NCI-H226 (cell line): ENCODE measurements at regions not wholly inside any gene's neighbourhood (a gene's known extent, or its start where the extent isn't known, plus 50 kb on each side); places are given as distances from the start of the nearest gene placed in this dataset.
A peak's percentile ranks its signal among the peaks of the same experiment; 100 is the strongest.

ENCODE experiments used
- DNase-seq: peaks from one replicate; pipeline ENCODE4 v3.0.0-alpha.2; 2015

DNA sequence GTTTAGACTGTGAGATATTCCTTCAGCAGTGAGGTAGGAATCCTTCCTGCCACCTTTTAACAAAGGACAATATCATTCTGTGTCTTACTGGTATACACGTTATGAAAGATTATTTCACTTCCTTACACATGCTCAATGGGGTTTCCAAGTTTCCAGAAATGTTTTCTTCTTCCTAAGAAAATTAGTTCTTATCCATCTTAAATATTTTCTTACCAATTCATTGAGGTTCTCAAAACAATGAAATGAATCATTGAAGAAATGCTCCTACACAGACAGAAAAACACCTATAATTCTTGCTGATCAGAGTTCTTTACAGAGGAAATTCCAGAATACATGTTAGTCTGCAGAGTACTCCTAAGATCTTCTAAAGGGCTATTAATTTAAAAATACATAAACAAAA is 51.4 kb upstream of the SEC61G start:
- DNase-seq, result peak; percentile 10

DNA sequence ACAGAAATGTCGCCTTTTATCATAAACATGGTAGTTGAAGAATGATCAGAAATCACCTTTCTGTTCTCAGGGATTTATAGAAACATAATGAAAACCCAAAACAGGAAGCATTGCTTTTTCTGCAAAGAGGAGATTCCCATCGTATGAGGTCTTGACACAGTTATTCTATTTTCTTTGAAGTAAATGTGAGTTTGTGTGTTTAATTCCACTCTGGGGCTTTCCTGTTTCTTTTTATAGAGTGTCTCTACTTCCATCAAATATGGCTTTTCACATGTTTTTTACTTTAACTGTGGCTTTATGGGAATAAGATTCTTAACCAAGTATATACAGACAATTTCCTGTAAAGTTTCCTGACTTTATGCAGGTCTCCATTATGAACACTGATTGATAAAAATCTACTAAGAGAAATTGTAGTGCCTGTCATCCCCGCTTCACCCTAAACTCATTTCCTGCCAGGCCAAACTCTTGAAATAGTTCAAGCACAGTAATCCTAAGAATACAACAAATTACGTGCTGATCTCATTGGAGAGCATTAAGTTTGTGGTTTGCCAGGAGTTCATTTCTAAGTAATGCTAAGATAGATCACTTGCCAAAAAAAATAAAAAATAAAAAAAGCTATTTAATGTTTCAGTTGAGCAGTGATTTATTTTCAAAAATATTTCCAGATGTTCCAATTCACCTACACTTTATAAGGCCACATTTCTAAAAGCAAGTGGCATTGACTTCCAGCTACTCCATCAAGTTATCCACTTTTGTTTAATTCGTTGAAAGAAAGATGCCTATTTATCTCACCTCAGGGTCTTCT is 52.2 kb upstream of the SEC61G start:
- peak; percentile 65 for DNase-seq

DNA sequence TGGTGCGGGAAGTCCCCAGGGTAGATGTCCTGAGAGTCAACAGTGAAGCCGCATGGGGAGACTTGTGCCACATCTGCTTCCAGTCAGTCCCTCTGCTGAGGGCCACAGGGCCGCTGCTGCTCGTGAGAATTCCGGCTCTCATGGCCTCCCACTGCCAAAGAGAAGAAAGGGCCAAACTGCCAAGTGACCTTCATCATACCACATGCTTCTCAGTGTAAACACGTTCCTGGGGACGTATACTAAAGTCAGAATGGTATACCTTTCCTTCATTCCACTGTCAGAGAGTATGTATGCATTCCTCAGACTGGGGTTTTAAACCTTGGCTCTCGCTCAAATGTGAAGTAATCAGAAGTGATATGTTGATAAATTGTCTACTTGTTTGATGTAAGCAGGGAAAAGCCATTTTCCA is 52.8 kb upstream of the SEC61G start:
- peak; percentile 83 for DNase-seq

DNA sequence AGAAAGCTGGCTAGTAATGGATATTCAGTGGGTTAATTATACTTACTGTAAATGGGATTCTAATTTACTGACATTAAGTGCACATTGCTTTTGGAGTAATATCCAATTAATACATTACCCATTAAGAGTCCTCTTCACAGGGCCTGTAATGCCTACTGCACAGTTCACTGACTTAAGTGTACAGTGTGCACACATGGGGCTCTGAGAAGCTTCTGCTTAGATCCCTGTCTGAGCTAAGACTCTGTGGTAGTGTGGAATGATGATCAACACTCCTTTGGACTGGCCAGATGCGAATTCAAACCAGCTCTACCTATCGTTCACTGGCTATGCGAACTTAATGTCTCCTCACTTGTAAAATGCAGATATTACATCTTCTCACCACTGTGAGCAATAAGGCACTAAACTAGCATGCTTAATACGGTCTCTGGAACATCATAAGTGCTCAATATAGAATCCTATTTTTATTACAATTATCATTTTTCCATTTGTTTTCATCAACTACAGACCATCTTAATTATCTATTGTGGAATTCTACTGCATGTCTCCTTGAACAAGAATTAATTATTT is 53.8 kb upstream of the SEC61G start:
- no peak for DNase-seq

DNA sequence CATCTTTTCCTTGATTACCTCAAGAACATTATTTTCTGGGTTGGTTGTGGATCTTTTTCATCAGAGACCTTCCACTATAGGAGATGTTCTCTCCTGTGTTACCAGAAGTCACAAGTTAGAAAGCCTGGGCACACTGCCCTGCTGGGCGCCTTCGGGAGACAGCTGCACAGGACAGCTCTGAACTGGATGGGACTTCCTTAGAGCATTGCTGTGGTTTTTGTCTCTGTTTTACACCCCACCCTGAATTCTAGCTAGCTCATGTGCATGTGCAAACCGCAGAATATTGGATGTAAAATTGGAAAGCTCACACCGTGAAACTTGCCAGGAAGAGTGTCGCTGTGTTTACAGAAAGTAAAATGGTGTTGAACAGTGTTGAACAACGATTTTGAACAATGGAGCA is 54.4 kb upstream of the SEC61G start:
- no peak for DNase-seq

DNA sequence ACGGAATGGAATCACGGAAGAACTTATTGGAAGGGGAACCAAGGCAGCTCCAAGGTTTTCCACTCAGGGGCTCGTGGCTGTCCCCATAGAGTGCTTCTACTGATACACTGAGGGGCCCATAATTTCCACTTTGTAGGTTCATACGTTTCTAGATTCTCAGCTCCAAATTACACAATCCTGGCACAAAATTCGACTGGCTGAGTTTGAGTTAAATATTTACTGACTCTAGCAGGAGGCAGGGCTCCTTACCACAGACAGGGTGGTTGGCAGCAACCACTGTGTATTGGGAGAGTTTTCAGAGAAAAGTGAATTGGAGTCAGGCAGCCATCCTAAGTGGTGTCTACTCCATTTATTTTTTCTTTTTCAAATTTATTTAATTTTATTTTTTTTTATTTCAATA is 55.4 kb upstream of the SEC61G start:
- no peak for DNase-seq

DNA sequence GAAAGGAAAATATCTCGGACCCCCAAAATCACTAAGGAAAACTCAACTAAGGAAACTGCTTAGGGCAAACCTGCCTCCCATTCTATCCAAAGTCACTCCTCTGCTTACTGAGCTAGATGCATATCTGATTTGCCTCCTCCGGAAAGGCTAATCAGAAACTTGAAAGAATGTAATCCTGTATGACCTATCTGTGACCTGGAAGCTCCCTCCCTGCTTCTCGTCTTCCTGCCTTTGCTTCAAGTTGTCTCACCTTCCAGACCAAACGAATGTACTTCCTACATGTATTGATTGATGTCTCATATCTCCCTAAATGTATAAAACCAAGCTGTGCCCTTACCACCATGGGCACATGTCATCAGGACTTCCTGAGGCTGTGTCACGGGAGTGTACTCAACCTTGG is 58.1 kb upstream of the SEC61G start:
- no peak for DNase-seq

DNA sequence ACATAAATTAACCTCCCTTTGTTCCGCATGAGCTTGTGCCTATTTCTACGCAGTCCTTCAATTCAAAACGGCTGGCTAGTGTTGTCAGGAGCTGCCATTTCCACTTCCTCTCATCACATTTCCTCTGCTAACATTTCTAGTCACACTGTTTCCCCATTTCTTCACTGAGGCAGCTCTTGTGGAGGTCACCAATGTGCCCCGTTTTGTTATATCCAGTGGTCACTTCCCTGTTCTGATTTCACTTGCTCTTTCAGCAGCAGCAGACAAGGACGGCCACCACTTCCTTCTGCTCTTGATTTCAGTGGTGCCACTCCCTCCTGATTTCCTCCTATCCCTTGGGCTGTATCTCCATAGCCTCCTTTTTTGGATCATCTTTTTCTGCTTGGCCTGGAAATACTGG is 64.8 kb upstream of the SEC61G start:
- DNase-seq, result no peak

DNA sequence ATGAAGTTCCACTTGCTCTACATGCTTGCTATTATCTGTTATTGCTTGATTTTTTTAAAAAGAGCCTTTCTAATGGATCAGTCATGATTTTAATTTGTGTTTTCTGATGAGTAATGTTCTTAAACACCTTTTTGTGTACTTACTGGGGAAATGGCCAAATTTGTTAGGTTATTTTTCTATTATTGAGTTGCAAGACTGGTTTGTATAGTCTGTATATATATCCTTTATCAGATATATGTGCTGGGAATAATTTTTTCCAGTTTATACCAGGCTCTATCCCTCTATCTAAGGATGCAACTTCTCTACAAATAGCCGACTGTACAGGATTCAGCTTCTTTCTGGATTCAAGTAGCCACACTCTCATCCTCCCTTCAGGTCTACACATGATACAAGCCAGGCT is 65.6 kb upstream of the SEC61G start:
- no peak for DNase-seq

DNA sequence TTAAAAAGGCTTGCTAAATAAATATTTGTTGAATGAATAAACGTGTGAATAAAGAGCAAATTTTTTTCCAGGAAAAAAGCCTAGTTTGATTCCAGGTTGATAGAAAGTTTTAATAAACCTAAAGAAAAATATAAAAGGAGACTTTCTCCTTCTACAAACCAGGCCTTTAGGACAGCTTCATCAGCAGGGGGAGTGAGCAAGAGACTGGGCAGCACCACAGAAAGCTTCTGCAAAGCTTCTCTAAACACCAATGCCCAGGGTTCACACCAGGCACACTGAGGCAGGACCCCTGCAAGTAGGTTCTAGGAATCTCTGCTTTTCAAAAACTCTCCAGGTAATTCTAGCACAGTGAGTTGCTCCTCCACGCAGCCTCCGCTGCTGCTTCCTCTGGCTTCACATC is 66.4 kb upstream of the SEC61G start:
- no peak for DNase-seq

DNA sequence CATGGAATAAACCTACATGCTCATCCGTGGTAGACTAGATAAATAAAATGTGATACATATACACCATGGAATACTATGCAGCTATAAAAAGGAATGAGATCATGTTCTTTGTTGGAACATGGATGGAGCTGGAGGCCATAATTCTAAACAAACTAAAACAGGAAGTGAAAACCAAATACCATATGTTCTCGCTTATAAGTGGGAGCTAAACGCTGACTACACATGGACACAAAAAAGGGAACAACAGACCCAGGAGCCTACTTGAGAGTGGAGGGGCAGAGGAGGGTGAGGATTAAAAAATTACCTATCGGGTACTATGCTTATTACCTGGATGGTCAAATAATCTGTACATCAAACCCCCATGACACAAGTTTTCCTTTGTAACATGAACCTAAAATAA is 68.7 kb upstream of the SEC61G start:
- DNase-seq, result no peak

DNA sequence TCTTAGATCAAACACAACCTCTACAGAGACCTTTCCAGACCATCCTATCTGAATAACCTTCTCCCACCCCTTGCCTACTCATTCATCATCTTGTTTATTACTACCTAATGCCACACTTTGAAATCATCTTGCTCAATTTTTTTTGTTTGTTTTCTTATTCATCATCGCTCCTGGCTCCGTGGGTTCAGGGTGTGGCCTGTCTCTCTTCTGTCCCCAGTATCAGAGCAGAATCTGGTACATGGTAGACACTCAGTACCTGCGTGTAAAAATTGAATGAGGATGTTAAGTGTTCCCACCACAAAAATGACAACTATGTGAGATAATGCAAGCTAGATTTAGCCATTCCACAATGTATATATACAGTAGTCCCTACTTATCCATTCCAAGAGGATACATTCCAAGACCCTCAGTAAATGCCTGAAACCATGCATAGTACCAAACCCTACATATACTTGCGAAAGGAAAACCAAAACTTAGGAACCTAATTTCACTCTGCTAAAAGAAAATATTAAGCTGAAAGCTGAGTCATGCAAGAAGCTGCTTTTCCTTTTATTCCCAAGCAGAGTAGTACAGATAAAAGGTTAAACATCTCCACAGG is 72.1 kb upstream of the SEC61G start:
- DNase-seq, result peak; percentile 74

DNA sequence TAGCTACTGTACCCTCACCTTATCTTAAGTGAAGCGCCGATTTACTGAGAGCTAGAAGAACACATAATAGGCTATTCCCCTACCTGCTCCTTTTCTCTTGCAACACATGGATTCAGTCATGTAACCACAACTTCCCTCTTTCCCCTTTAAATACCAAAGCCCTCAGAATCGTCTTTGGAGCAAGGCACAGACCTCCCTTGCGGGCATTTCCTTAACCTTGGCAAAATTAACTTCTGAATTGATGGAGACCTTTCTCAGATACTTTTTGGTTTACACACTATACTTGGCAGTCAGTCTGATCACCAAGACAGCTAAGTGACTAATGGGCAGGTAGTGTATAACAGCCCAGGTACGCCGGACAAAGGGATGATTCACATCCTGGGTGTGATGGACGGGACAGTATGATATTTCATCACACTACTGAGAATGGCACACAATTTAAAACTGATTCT is 72.7 kb upstream of the SEC61G start:
- peak; percentile 95 for DNase-seq

DNA sequence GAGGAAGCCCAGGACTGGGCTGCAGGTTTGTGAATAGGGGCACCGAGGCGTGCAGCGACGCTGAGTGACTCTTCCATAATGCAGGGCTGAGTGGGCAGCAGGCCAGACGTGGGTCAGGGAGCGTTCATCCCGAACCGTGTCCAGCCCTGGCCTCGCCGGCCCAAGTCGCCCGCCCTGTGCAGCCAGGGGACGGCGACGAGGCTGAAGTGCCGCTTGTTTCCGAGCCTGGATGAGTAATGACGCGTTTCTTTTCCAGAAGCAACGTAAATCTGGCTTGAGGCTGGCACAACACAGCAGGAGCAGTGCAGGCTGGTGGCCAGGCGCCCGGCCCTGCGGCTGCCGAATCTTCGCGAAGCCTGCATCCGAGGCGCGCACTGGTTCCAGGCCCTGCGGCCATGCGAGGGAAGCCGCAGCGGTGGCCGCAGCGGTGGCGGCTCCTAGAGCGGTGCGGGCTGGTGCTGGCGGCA is 74.0 kb upstream of the SEC61G start:
- DNase-seq, result no peak

DNA sequence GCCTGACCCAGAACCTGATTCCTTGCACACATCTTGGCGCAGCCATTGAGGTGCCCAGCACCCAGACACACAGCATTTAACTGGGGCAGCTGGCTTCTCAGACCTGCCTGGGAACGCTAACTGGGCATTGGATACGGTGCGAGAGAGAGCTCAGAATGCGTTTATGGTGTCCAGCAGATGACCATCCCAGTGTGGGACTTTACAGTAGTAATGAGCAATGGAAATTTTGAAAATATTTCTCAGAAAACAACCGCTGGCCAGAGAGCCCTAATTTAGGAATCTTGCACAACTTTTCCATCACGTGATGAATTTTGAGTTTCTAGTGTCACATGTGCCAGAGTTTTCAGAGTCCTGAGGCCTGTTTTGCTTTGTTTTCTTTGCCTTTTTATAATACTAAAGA is 78.2 kb upstream of the SEC61G start:
- DNase-seq, result no peak

DNA sequence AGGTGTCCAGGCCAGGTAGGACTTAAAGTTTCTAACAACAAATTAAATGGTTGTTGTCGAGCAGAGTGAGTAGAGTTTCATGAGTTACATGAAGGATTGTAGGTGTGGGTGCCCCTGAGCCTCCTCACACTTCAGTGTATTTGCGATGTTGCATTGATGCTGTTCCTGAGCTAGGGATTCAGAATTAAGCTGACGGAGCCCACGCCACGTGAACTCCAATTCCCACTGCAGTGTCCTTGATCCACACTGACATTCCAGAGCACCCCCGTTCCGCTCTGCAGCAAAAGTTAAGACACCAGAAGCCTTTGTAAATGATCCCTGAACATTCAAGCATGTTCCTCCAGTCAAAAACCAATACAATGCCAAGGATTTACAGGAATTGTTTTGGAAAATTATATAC is 78.8 kb upstream of the SEC61G start:
- no peak for DNase-seq

DNA sequence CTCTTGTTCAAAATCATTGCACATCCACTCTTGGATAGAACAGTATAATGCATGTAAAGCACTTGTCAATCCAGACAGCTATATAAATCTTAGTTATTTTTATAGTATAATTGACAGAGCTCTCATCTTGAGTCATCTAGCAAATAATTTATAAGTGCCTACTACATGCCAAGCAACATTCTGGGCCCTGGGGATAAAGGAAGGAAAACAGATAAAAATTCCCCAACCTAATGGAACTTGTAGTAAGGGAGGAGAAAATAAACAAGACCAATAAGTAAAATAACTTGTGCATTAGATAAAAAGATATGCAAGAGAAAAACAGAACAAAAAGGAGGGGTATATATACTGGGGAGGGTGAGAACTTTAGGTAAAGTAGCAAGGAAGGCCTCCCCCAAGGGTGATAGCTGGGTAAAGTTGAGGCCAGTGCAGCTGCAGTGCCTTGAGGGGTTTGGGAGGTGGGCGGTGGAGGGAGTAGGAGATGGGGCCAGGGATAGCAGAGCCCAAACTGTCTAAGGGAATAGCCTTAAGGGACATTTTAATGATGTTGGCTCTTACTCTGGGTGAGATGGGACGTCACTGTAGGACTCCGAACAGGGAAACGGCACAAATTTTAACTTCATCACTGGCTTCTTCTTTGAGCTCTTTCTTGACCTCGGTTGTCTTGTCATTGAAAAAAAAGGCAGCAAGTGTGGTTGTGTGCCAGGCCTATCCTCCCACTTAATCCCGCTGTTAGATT is 79.3 kb upstream of the SEC61G start:
- DNase-seq, result no peak

DNA sequence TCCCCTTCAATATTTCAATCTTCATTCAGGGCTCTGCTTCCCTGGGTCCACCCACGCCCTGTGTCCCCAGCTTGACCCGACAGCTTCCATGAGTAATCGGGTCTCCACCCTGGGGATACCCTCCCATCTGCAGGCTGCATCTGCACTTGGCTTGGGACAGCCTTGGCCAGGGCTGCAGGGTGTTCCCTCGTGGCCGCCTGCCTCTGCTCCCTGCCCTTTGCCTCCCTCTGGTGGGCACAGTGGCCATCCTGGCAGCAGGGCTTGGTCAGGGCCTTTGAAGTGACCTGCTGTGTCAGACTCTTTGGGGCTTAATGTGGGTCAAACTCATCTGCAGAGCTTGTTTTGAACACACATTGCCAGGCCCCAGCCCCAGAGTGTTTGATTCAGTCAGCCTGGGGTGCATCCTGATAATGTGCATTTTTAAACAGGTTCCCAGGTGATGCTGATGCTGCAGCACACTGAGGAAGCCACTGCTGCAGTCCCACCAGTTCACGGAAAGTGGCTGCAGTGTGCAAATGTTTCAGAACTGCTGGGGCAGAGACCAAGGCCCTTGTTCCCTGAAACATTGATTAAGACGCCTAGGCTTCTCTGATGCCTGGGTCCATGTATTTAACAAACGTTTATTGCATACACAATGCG is 80.7 kb upstream of the SEC61G start:
- DNase-seq, result peak; percentile 55

DNA sequence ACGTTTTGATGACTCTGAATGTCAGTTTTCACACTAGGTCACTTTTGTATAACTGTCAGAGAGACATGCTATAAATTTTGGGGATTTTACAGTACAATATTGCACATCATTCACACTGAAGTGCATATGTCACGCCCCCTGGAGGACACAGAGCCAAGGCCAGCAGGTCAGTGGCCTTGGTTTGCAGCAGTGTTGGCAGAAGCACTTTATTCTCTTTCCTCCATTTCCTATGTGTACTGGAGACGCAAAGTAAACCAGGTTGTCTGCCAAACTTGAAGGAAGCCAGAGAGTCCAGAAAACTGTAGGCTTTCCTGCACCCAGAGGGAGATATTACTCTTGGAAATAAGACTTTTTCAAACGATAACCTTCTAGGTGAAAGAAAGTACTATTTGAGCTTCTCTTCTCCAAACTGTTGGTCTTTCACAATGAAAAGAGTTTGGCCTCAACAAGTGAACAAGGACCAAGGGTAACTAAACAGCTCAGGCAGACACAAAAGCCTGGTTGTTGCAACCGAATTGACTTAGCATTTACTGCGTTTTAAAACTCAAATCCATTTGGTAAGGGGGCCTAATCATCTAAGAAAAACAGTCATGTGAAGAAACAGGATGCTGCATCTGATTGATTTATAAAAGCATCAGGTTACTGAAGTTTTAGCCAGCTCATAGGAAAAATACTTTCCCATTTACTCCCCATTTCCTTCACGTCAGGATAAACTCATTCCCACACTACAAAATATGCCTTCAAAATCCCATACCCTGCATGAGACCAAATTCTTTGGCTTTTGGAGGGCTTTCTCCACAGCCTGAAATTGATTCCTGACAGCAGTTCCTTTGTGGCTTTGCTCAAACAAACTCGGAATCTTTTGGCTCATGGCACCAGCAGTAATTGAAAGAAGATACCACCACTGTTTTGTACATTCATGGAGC is 83.0 kb upstream of the SEC61G start:
- peak; percentile 44 for DNase-seq

DNA sequence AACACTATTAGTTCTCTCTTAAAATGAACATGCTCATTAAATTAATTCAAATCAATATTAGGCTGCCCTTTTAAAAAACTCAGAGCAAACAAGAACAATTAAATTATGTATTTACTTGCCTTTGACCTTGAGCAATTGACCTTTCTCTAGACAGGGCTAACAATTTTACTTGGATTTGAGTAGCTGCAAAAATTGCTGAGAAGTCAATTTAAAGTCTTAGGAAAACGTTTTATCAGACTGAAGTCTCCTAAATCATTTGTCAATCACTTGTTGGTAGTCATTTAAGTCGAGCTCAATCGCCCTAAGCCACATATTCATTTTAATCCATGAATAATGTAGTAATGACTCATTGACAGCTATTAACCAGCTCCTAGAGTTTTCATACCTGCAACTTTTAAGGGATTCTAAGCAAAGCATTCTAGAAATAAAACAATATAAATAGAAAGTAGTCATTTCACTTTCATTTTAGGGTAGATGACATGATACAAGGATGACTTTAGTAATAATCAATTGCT is 84.9 kb upstream of the SEC61G start:
- DNase-seq, result no peak

DNA sequence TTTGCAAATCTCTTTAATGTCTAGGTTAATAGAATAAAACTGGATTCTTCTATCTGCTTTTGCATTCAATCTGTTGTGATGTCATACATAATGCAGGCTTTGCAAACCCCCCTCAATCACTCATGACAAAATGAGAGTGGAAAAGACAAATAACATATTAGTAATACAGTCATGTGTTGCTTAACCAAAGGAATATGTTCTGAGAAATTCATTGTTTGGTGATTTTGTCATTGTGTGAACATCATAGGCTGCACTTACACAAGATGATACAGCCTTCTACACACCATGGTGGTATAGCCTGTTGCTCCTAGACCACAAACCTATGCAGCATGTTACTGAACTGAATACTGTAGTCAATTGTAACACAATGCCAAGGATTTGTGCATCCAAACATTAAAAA is 87.3 kb upstream of the SEC61G start:
- DNase-seq, result no peak

DNA sequence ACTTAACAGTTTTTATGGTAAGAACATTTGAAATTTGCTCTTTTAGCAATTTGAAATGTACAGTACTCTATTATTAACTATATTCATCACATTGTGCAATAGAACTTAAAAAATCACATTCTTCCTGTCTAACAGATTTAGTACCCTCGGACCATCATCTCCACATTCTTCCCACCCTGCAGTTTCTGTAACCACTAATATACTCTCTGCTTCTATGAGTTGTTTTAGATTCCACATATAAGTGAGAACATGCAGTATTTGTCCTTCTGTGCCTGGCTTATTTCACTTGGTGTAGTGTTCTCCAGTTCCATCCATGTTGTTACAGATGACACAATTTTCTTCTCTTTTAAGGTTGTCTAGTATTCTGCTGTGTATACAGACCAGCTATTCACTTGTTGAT is 88.9 kb upstream of the SEC61G start:
- DNase-seq, result no peak
